Fibroblast of lung (primary cell): ENCODE measurements at regions not wholly inside any gene's neighbourhood (a gene's known extent, or its start where the extent isn't known, plus 50 kb on each side); places are given as distances from the start of the nearest gene placed in this dataset.

Experiments
- DNase-seq, 2 donors: peaks; one replicate each; pipeline versions ENCODE4 v3.0.0 to v3.0.0-alpha.2; 2010; ENCODE audit warnings: low read depth in 2 of 2
- H2AFZ ChIP-seq: 2 replicates; pipeline ENCODE4 v1.5.1; 2012; ENCODE audit warnings: low read length, control low read depth, inconsistent platforms
- H3K27ac ChIP-seq: 2 replicates; pipeline ENCODE4 v1.5.1; 2011; ENCODE audit warnings: low read length, control low read depth; ENCODE audit not compliant: insufficient read depth
- H3K27me3 ChIP-seq: 2 replicates; pipeline ENCODE4 v1.5.1; 2011; ENCODE audit warnings: mild to moderate bottlenecking, low read length; ENCODE audit not compliant: control insufficient read depth, insufficient read depth
- H3K36me3 ChIP-seq: 2 replicates; pipeline ENCODE4 v1.5.1; 2011; ENCODE audit warnings: low read length; ENCODE audit not compliant: control insufficient read depth, insufficient read depth
- H3K4me1 ChIP-seq: 2 replicates; pipeline ENCODE4 v1.5.1; 2011; ENCODE audit warnings: low read length; ENCODE audit not compliant: control insufficient read depth, insufficient read depth; ENCODE audit errors: extremely low read depth
- H3K4me2 ChIP-seq: 2 replicates; pipeline ENCODE4 v1.5.1; 2011; ENCODE audit warnings: low read length, control low read depth; ENCODE audit not compliant: insufficient read depth; ENCODE audit errors: extremely low read depth
- H3K4me3 ChIP-seq, 4 experiments: fragments of 200-600 bp in 1 of 4; sonication (generic) in 1 of 4; replicated peaks in 1 of 4; 2 replicates each; pipeline ENCODE4 v1.5.1; 2011 to 2016; ENCODE audit warnings: low read length in 4 of 4, low read depth in 3 of 4, mild to moderate bottlenecking in 3 of 4, control low read depth in 2 of 4, inconsistent platforms in 1 of 4, mixed read lengths in 1 of 4; ENCODE audit not compliant: insufficient read depth in 1 of 4; ENCODE audit errors: control extremely low read depth in 1 of 4
- H3K79me2 ChIP-seq: 2 replicates; pipeline ENCODE4 v1.5.1; 2012; ENCODE audit warnings: mild to moderate bottlenecking, low read length, inconsistent platforms; ENCODE audit not compliant: control insufficient read depth, insufficient read depth
- H3K9ac ChIP-seq: 2 replicates; pipeline ENCODE4 v1.5.1; 2011; ENCODE audit warnings: mild to moderate bottlenecking, low read length, control low read depth; ENCODE audit not compliant: insufficient read depth
- H3K9me3 ChIP-seq: 2 replicates; pipeline ENCODE4 v1.5.1; 2012; ENCODE audit warnings: low read depth, low read length; ENCODE audit not compliant: control insufficient read depth, insufficient read depth
- H4K20me1 ChIP-seq: 2 replicates; pipeline ENCODE4 v1.5.1; 2011; ENCODE audit warnings: low read length; ENCODE audit not compliant: control insufficient read depth, insufficient read depth; ENCODE audit errors: extremely low read depth
- CTCF ChIP-seq, 2 donors: IDR thresholded peaks in 1 of 2; conservative IDR thresholded peaks in 1 of 2; 1 replicate in 1 of 2; 2 replicates in 1 of 2; pipeline ENCODE4 v1.5.1; 2011 to 2012; ENCODE audit warnings: low read length in 2 of 2, control low read depth in 1 of 2, inconsistent platforms in 1 of 2, low read depth in 1 of 2, mild to moderate bottlenecking in 1 of 2
- EZH2 ChIP-seq: IDR thresholded peaks from 2 replicates; pipeline ENCODE4 v1.5.1; 2012; ENCODE audit warnings: low read length, control low read depth, mild to moderate bottlenecking; ENCODE audit errors: missing control alignments

- no peak overlapping the region for H3K27ac ChIP-seq
- DNase-seq, result no peak
- H4K20me1 ChIP-seq, result no peaks in the 10 kb centered on the region
- TF ChIP-seq EZH2 (no peak), CTCF (conservative IDR thresholded peaks at IDR 0.05 in 1 of 2, IDR thresholded peaks at IDR 0.05 in 1 of 2; ENCODE audit: low read depth in 1 of 2, low read length in 2 of 2) (no peak)
- no peaks in the 10 kb centered on the region for H3K36me3 ChIP-seq
- no peaks in the 10 kb centered on the region for H3K4me1 ChIP-seq
- no peak overlapping the region for H3K9ac ChIP-seq
- H3K27me3 ChIP-seq, result no peaks in the 10 kb centered on the region
- no peaks in the 10 kb centered on the region for H3K9me3 ChIP-seq
- no peak overlapping the region for H2AFZ ChIP-seq
- H3K79me2 ChIP-seq, result no peaks in the 10 kb centered on the region
- H3K4me3 ChIP-seq, result no peak overlapping the region
- no peak overlapping the region for H3K4me2 ChIP-seq
These were observed 65.6 kb upstream of the SGCD start for GRCh38 chr5:156261275-156261939.

GRCh38 chr5:156271569-156271968 is 55.4 kb upstream of the SGCD start:
- Histone ChIP-seq H3K4me3 (no peak overlapping the region), H3K79me2 (no peaks in the 10 kb centered on the region), H3K36me3 (no peaks in the 10 kb centered on the region), H3K9ac (no peak overlapping the region), H3K27ac (no peak overlapping the region), H3K4me2 (no peak overlapping the region), H3K27me3 (no peaks in the 10 kb centered on the region), H3K9me3 (no peaks in the 10 kb centered on the region), H2AFZ (no peak overlapping the region), H4K20me1 (no peaks in the 10 kb centered on the region), H3K4me1 (no peaks in the 10 kb centered on the region)
- TF ChIP-seq CTCF (conservative IDR thresholded peaks at IDR 0.05 in 1 of 2, IDR thresholded peaks at IDR 0.05 in 1 of 2; ENCODE audit: low read depth in 1 of 2, low read length in 2 of 2), result no peak
- TF ChIP-seq EZH2, result no peak
- no peak for DNase-seq

- TF ChIP-seq EZH2 (no peak), CTCF (conservative IDR thresholded peaks at IDR 0.05 in 1 of 2, IDR thresholded peaks at IDR 0.05 in 1 of 2; ENCODE audit: low read depth in 1 of 2, low read length in 2 of 2) (no peak)
- DNase-seq, result no peak
- H3K4me3 ChIP-seq, result no peak overlapping the region
- H3K27ac ChIP-seq, result no peak overlapping the region
- no peaks in the 10 kb centered on the region for H3K27me3 ChIP-seq
- no peak overlapping the region for H2AFZ ChIP-seq
- H4K20me1 ChIP-seq, result no peaks in the 10 kb centered on the region
- H3K79me2 ChIP-seq, result no peaks in the 10 kb centered on the region
- H3K4me1 ChIP-seq, result no peaks in the 10 kb centered on the region
- no peaks in the 10 kb centered on the region for H3K36me3 ChIP-seq
- H3K9ac ChIP-seq, result no peak overlapping the region
- H3K4me2 ChIP-seq, result no peak overlapping the region
- H3K9me3 ChIP-seq, result no peaks in the 10 kb centered on the region
These were observed 54.8 kb upstream of the SGCD start for GRCh38 chr5:156272139-156272538.
